IMR-90 (cell line): ENCODE measurements at regions not wholly inside any gene's neighbourhood (a gene's known extent, or its start where the extent isn't known, plus 50 kb on each side); places are given as distances from the start of the nearest gene placed in this dataset.

Source experiments
- ATAC-seq: fragments of 200-7000 bp; cut with Tn5 transposase; 2 replicates; pipeline ENCODE4 v1.9.1; 2020; ENCODE audit warnings: low read depth, mild to moderate bottlenecking, moderate library complexity
- BruUV-seq: library from RNA; stranded (reverse); fragments of 400-500 nt; replicated peaks from 2 replicates; lab custom pipeline; 2021; lab: Mats Ljungman, UMichigan
- CTCF ChIA-PET: fragments of 300-600 bp; formaldehyde crosslinking; extraction: SDS; loops from one replicate; lab custom pipeline; 2021; ENCODE audit warnings: antibody characterized with exemption; lab: Yijun Ruan, JAX
- POLR2A ChIA-PET: fragments of 300-600 bp; sonication (Branson Sonifier 250); formaldehyde crosslinking; loops from one replicate; lab custom pipeline; 2022; ENCODE audit warnings: antibody characterized with exemption; ENCODE audit not compliant: unreplicated experiment; lab: Charles Lee
- DNase-seq: peaks from one replicate; pipeline ENCODE4 v3.0.0; 2013
- H2AFZ ChIP-seq: replicated peaks from 2 replicates; pipeline ENCODE3; 2013; ENCODE audit warnings: low read length, mild to moderate bottlenecking; ENCODE audit not compliant: poor library complexity
- H2AK5ac ChIP-seq: 2 replicates; pipeline ENCODE4 v1.6.1; 2013; ENCODE audit warnings: low read depth, low read length, inconsistent platforms
- H2AK9ac ChIP-seq: replicated peaks from 2 replicates; pipeline ENCODE3; 2013; ENCODE audit warnings: mild to moderate bottlenecking, low read depth, low read length, moderate library complexity; ENCODE audit not compliant: poor library complexity
- H2BK120ac ChIP-seq: 2 replicates; pipeline ENCODE4 v1.6.1; 2013; ENCODE audit warnings: low read depth, low read length, inconsistent platforms
- H2BK15ac ChIP-seq: 3 replicates; pipeline ENCODE4 v1.6.1; 2013; ENCODE audit warnings: low read depth, low read length, inconsistent platforms
- H2BK20ac ChIP-seq: 2 replicates; pipeline ENCODE4 v1.6.1; 2013; ENCODE audit warnings: low read depth, mild to moderate bottlenecking, inconsistent platforms, low read length, moderate library complexity
- H2BK5ac ChIP-seq: 2 replicates; pipeline ENCODE4 v1.6.1; 2013; ENCODE audit warnings: mild to moderate bottlenecking, low read depth, low read length, inconsistent platforms; ENCODE audit not compliant: poor library complexity, severe bottlenecking
- H3K14ac ChIP-seq: replicated peaks from 2 replicates; pipeline ENCODE4 v1.6.1; 2013; ENCODE audit warnings: low read depth, low read length, inconsistent platforms
- H3K18ac ChIP-seq: 2 replicates; pipeline ENCODE4 v1.6.1; 2013; ENCODE audit warnings: low read depth, low read length, control low read depth
- H3K23ac ChIP-seq: 2 replicates; pipeline ENCODE4 v1.6.1; 2013; ENCODE audit warnings: low read depth, low read length, inconsistent platforms
- H3K27ac ChIP-seq: 2 replicates; pipeline ENCODE4 v1.5.1; 2013; ENCODE audit warnings: mild to moderate bottlenecking, control low read depth, low read length; ENCODE audit not compliant: insufficient read depth
- H3K27me3 ChIP-seq: 2 replicates; pipeline ENCODE4 v1.6.1; 2013; ENCODE audit warnings: low read length; ENCODE audit not compliant: control insufficient read depth, insufficient read depth
- H3K36me3 ChIP-seq: 2 replicates; pipeline ENCODE4 v1.6.1; 2013; ENCODE audit warnings: low read length, mixed read lengths; ENCODE audit not compliant: control insufficient read depth, insufficient read depth
- H3K4ac ChIP-seq: 2 replicates; pipeline ENCODE4 v1.6.1; 2013; ENCODE audit warnings: low read depth, low read length, inconsistent platforms
- H3K4me1 ChIP-seq: 2 replicates; pipeline ENCODE4 v1.6.1; 2013; ENCODE audit warnings: low read length, mixed read lengths; ENCODE audit not compliant: control insufficient read depth, insufficient read depth
- H3K4me2 ChIP-seq: 2 replicates; pipeline ENCODE4 v1.6.1; 2013; ENCODE audit warnings: low read depth, mild to moderate bottlenecking, control low read depth, low read length, moderate library complexity
- H3K4me3 ChIP-seq: 2 replicates; pipeline ENCODE4 v1.5.1; 2013; ENCODE audit warnings: low read depth, mild to moderate bottlenecking, control low read depth, low read length, moderate library complexity; ENCODE audit not compliant: insufficient read depth
- H3K56ac ChIP-seq: 2 replicates; pipeline ENCODE4 v1.6.1; 2013; ENCODE audit warnings: low read length, inconsistent platforms; ENCODE audit not compliant: insufficient read depth; ENCODE audit errors: extremely low read depth
- H3K79me1 ChIP-seq, 2 experiments: 2 replicates each; pipeline ENCODE4 v1.6.1; 2013; ENCODE audit warnings: low read length in 2 of 2, inconsistent platforms in 1 of 2, low read depth in 1 of 2
- H3K9ac ChIP-seq: 2 replicates; pipeline ENCODE4 v1.6.1; 2013; ENCODE audit warnings: low read depth, low read length, control low read depth
- H3K9me1 ChIP-seq: 2 replicates; pipeline ENCODE4 v1.6.1; 2013; ENCODE audit warnings: low read length, inconsistent platforms; ENCODE audit not compliant: insufficient read depth
- H3K9me3 ChIP-seq: 2 replicates; pipeline ENCODE4 v1.6.1; 2013; ENCODE audit warnings: low read length; ENCODE audit not compliant: control insufficient read depth, insufficient read depth
- H4K20me1 ChIP-seq: 2 replicates; pipeline ENCODE4 v1.6.1; 2013; ENCODE audit warnings: low read length, inconsistent platforms; ENCODE audit not compliant: insufficient read depth
- H4K5ac ChIP-seq: 2 replicates; pipeline ENCODE4 v1.6.1; 2013; ENCODE audit warnings: mild to moderate bottlenecking, low read depth, low read length, control low read depth
- H4K8ac ChIP-seq, 2 experiments: 2 replicates each; pipeline ENCODE4 v1.6.1; 2013; ENCODE audit warnings: low read depth in 2 of 2, low read length in 2 of 2, control low read depth in 1 of 2, inconsistent platforms in 1 of 2
- H4K91ac ChIP-seq: 2 replicates; pipeline ENCODE4 v1.6.1; 2013; ENCODE audit warnings: low read depth, low read length, inconsistent platforms; ENCODE audit not compliant: insufficient read depth
- BHLHE40 ChIP-seq: fragments of 150-350 bp; IDR thresholded peaks from 2 replicates; pipeline ENCODE4 v1.6.1; 2016; ENCODE audit warnings: mild to moderate bottlenecking, low read depth, low read length
- CEBPB ChIP-seq: IDR thresholded peaks from 2 replicates; pipeline ENCODE4 v1.6.1; 2012; ENCODE audit warnings: low read depth, low read length, improper control_type of control experiment
- CHD1 ChIP-seq: IDR thresholded peaks from 2 replicates; pipeline ENCODE4 v1.6.1; 2012; ENCODE audit warnings: low read depth, low read length, improper control_type of control experiment
- FOS ChIP-seq: fragments of 150-350 bp; IDR thresholded peaks from 2 replicates; pipeline ENCODE4 v1.6.1; 2016; ENCODE audit warnings: low read depth, low read length
- MAFK ChIP-seq: IDR thresholded peaks from 2 replicates; pipeline ENCODE4 v1.6.1; 2012; ENCODE audit warnings: low read depth, low read length, improper control_type of control experiment
- MAZ ChIP-seq: IDR thresholded peaks from 2 replicates; pipeline ENCODE4 v1.6.1; 2012; ENCODE audit warnings: low read depth, mild to moderate bottlenecking, low read length, improper control_type of control experiment, moderate library complexity, borderline replicate concordance
- MXI1 ChIP-seq: IDR thresholded peaks from 2 replicates; pipeline ENCODE4 v1.6.1; 2012; ENCODE audit warnings: low read depth, mild to moderate bottlenecking, low read length, moderate library complexity, borderline replicate concordance
- NFE2L2 ChIP-seq: fragments of 150-350 bp; IDR thresholded peaks from 2 replicates; pipeline ENCODE4 v1.6.1; 2016; ENCODE audit warnings: low read depth, mild to moderate bottlenecking, low read length
- POLR2A ChIP-seq: IDR thresholded peaks from 2 replicates; pipeline ENCODE4 v1.6.1; 2012; ENCODE audit warnings: mild to moderate bottlenecking, low read depth, low read length
- RAD21 ChIP-seq: IDR thresholded peaks from 2 replicates; pipeline ENCODE4 v1.6.1; 2012; ENCODE audit warnings: low read length, improper control_type of control experiment
- RCOR1 ChIP-seq: IDR thresholded peaks from 2 replicates; pipeline ENCODE4 v1.6.1; 2012; ENCODE audit warnings: mild to moderate bottlenecking, low read length, improper control_type of control experiment; ENCODE audit not compliant: insufficient replicate concordance
- RFX5 ChIP-seq: IDR thresholded peaks from 2 replicates; pipeline ENCODE4 v1.8.0; 2012; ENCODE audit warnings: low read depth, mild to moderate bottlenecking, low read length, moderate library complexity
- SMC3 ChIP-seq: fragments of 150-350 bp; IDR thresholded peaks from 2 replicates; pipeline ENCODE4 v1.6.1; 2016; ENCODE audit warnings: low read depth, mild to moderate bottlenecking, antibody characterized with exemption, low read length, moderate library complexity
- WGBS, 2 experiments: methylation state at CpG; one replicate each; pipeline versions ENCODE4 v1.1.5 to v1.1.7; 2013; ENCODE audit warnings: missing lambda C conversion rate in 2 of 2; ENCODE audit not compliant: insufficient read length in 1 of 2; ENCODE audit errors: extremely low coverage in 2 of 2; 5-methylcytosine and 5-hydroxymethylcytosine counted together
- dilution Hi-C: fragments of 300-500 bp; cut with HindIII; formaldehyde crosslinking; loops from one replicate; pipeline ENCODE4 v1.14.3; 2018; ENCODE audit warnings: low sequenced_read_pairs; ENCODE audit not compliant: unreplicated experiment
- in situ Hi-C: fragments of 300-500 bp; cut with MboI; formaldehyde crosslinking; loops from 3 replicates; pipeline ENCODE4 v1.14.3; 2019; ENCODE audit warnings: low sequenced_read_pairs, inconsistent platforms, mixed read lengths
- intact Hi-C: fragments of 100-400 bp; cut with micrococcal nuclease; formaldehyde crosslinking; loops from 2 replicates; pipeline ENCODE4 v1.10.0; 2022
- TF ChIP-seq, protein P1 (sequence below): conservative IDR thresholded peaks from 2 replicates; pipeline ENCODE4 v1.5.1; 2012; ENCODE audit warnings: mild to moderate bottlenecking, low read depth, low read length, improper control_type of control experiment
- TF ChIP-seq, protein P2 (sequence below): fragments of 150-350 bp; IDR thresholded peaks from 2 replicates; pipeline ENCODE4 v1.6.1; 2017; ENCODE audit warnings: mild to moderate bottlenecking, antibody characterized with exemption, low read length, low read depth
- TF ChIP-seq, protein P3 (sequence below): fragments of 150-350 bp; IDR thresholded peaks from 2 replicates; pipeline ENCODE4 v1.6.1; 2016; ENCODE audit warnings: low read depth, mild to moderate bottlenecking, low read length, moderate library complexity, borderline replicate concordance

DNA sequence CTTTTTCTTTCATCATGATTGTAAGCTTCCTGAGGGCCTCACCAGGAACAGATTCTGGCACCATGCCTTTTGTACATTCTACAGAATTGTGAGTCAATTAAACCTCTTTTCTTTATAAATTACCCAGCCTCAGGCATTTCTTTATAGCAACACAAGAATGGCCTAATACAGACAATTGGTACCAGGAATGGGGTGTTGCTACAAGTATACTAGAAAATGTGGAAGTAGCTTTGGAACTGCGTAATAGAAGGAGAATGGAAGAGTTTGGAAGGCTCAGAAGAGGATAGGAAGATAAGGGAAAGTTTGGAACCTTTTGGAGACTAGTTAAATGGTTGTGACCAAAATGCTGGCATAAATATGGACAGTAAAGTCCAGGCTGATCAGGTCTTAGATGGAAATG is 108.9 kb upstream of the PLSCR4 start:
- intact Hi-C loops (no loop called here), dilution Hi-C loops (no loop called here), in situ Hi-C loops (no loop called here)
- TF ChIP-seq RAD21, result no peak
- TF ChIP-seq, protein P1, sequence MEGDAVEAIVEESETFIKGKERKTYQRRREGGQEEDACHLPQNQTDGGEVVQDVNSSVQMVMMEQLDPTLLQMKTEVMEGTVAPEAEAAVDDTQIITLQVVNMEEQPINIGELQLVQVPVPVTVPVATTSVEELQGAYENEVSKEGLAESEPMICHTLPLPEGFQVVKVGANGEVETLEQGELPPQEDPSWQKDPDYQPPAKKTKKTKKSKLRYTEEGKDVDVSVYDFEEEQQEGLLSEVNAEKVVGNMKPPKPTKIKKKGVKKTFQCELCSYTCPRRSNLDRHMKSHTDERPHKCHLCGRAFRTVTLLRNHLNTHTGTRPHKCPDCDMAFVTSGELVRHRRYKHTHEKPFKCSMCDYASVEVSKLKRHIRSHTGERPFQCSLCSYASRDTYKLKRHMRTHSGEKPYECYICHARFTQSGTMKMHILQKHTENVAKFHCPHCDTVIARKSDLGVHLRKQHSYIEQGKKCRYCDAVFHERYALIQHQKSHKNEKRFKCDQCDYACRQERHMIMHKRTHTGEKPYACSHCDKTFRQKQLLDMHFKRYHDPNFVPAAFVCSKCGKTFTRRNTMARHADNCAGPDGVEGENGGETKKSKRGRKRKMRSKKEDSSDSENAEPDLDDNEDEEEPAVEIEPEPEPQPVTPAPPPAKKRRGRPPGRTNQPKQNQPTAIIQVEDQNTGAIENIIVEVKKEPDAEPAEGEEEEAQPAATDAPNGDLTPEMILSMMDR, result no peak
- TF ChIP-seq MAFK, result no peak
- TF ChIP-seq, protein P2, sequence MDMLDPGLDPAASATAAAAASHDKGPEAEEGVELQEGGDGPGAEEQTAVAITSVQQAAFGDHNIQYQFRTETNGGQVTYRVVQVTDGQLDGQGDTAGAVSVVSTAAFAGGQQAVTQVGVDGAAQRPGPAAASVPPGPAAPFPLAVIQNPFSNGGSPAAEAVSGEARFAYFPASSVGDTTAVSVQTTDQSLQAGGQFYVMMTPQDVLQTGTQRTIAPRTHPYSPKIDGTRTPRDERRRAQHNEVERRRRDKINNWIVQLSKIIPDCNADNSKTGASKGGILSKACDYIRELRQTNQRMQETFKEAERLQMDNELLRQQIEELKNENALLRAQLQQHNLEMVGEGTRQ, result no peak
- TF ChIP-seq SMC3, result no peak
- no peak for TF ChIP-seq BHLHE40
- TF ChIP-seq RCOR1, result no peak
- no peak for TF ChIP-seq CHD1
- TF ChIP-seq, protein P3, sequence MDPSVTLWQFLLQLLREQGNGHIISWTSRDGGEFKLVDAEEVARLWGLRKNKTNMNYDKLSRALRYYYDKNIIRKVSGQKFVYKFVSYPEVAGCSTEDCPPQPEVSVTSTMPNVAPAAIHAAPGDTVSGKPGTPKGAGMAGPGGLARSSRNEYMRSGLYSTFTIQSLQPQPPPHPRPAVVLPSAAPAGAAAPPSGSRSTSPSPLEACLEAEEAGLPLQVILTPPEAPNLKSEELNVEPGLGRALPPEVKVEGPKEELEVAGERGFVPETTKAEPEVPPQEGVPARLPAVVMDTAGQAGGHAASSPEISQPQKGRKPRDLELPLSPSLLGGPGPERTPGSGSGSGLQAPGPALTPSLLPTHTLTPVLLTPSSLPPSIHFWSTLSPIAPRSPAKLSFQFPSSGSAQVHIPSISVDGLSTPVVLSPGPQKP, result no peak
- no peak for TF ChIP-seq POLR2A
- TF ChIP-seq NFE2L2, result no peak
- TF ChIP-seq CEBPB, result no peak
- TF ChIP-seq FOS, result no peak
- TF ChIP-seq MXI1, result no peak
- no peak for TF ChIP-seq RFX5
- TF ChIP-seq MAZ, result no peak
- no peaks in the 10 kb centered on the region for H3K9me1 ChIP-seq
- no peaks in the 10 kb centered on the region for H3K9me3 ChIP-seq
- H3K4me3 ChIP-seq, result no peak overlapping the region
- H2BK120ac ChIP-seq, result no peak overlapping the region
- H4K5ac ChIP-seq, result no peak overlapping the region
- H3K14ac ChIP-seq, result no peak overlapping the region
- no peak overlapping the region for H2BK5ac ChIP-seq
- H3K9ac ChIP-seq, result no peak overlapping the region
- H3K79me1 ChIP-seq, result no peaks in the 10 kb centered on the region
- H2AK9ac ChIP-seq, result no peak overlapping the region
- H4K8ac ChIP-seq, result no peak overlapping the region
- no peaks in the 10 kb centered on the region for H3K27me3 ChIP-seq
- no TSS peak for BruUV-seq
- H2BK20ac ChIP-seq, result no peak overlapping the region
- no peak overlapping the region for H4K91ac ChIP-seq
- no peaks in the 10 kb centered on the region for H3K36me3 ChIP-seq
- ChIA-PET CTCF (no interaction called here), POLR2A (no interaction called here)
- H2AFZ ChIP-seq, result no peak overlapping the region
- H3K4me1 ChIP-seq, result no peaks in the 10 kb centered on the region
- no peak overlapping the region for H3K56ac ChIP-seq
- WGBS, 2 experiments, result 17% methylated on average over 1 of the region's 1 CpG; no CpG with 5 or more reads in 1 of the 2 experiments
- H3K23ac ChIP-seq, result no peak overlapping the region
- DNase-seq, result no peak
- no peak for ATAC-seq
- H2AK5ac ChIP-seq, result no peak overlapping the region
- no peak overlapping the region for H3K4ac ChIP-seq
- H3K4me2 ChIP-seq, result no peak overlapping the region
- no peak overlapping the region for H2BK15ac ChIP-seq
- no peaks in the 10 kb centered on the region for H4K20me1 ChIP-seq
- H3K18ac ChIP-seq, result no peak overlapping the region
- no peak overlapping the region for H3K27ac ChIP-seq
